Osteoblast (primary cell): ENCODE measurements at regions not wholly inside any gene's neighbourhood (a gene's known extent, or its start where the extent isn't known, plus 50 kb on each side); places are given as distances from the start of the nearest gene placed in this dataset.

ENCODE experiments used
- DNase-seq: peaks from one replicate; pipeline ENCODE4 v3.0.0; 2011; ENCODE audit warnings: low spot score, mixed read lengths; ENCODE audit not compliant: insufficient read length; ENCODE audit errors: missing footprints
- H2AFZ ChIP-seq: 2 replicates; pipeline ENCODE4 v1.6.0; 2011; ENCODE audit warnings: mild to moderate bottlenecking, low read length
- H3K27ac ChIP-seq: 2 replicates; pipeline ENCODE4 v1.5.1; 2011; ENCODE audit warnings: mild to moderate bottlenecking, low read depth, low read length, moderate library complexity
- H3K27me3 ChIP-seq: 2 replicates; pipeline ENCODE4 v1.6.0; 2012; ENCODE audit warnings: mild to moderate bottlenecking, control low read depth, inconsistent platforms, low read length, moderate library complexity; ENCODE audit not compliant: insufficient read depth
- H3K36me3 ChIP-seq: 2 replicates; pipeline ENCODE4 v1.5.1; 2011; ENCODE audit warnings: mild to moderate bottlenecking, low read length, control low read depth, moderate library complexity; ENCODE audit not compliant: insufficient read depth
- H3K4me1 ChIP-seq: 2 replicates; pipeline ENCODE4 v1.5.1; 2011; ENCODE audit warnings: mild to moderate bottlenecking, low read length, control low read depth, moderate library complexity; ENCODE audit not compliant: insufficient read depth
- H3K4me2 ChIP-seq: 2 replicates; pipeline ENCODE4 v1.6.0; 2011; ENCODE audit warnings: mild to moderate bottlenecking, low read length; ENCODE audit not compliant: insufficient read depth
- H3K4me3 ChIP-seq: fragments of 200-600 bp; sonication (generic); 3 replicates; pipeline ENCODE4 v1.5.1; 2012; ENCODE audit warnings: mild to moderate bottlenecking, low read length, inconsistent platforms; ENCODE audit not compliant: insufficient read depth
- H3K79me2 ChIP-seq: 2 replicates; pipeline ENCODE4 v1.6.0; 2012; ENCODE audit warnings: mild to moderate bottlenecking, low read length, control low read depth, inconsistent platforms; ENCODE audit not compliant: insufficient read depth
- H3K9me3 ChIP-seq: 2 replicates; pipeline ENCODE4 v1.5.1; 2011; ENCODE audit warnings: low read depth, low read length, control low read depth
- H4K20me1 ChIP-seq: 2 replicates; pipeline ENCODE4 v1.6.0; 2012; ENCODE audit warnings: mild to moderate bottlenecking, low read length, control low read depth; ENCODE audit not compliant: insufficient read depth
- TF ChIP-seq, protein P1 (sequence below): IDR thresholded peaks from 2 replicates; pipeline ENCODE4 v1.5.1; 2011; ENCODE audit warnings: mild to moderate bottlenecking, low read depth, low read length, moderate library complexity; ENCODE audit errors: extremely low read depth

DNA sequence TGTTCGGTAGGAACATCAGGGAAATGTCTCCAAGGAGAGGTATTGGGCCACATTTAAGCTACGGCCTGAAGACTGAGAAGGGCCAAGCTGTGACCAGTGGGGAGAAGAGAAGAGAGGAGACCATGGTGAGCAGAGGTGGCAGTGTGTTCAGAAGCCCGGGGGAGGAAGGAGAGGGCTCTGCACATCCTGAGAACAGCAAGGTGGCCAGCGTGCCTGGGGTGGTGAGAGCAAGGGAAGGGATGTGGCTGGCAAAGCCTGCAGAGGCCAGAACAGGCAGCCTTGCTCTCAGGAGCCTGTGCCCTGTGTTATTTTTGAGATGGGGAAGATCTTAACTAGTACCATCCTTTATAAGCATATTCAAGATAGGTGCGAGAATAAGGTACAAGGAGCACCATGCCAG, 933.5 kb upstream of the EEF2KMT start:
- Histone ChIP-seq H3K36me3 (no peaks in the 10 kb centered on the region), H3K4me1 (no peaks in the 10 kb centered on the region), H3K27me3 (no peaks in the 10 kb centered on the region), H3K79me2 (no peaks in the 10 kb centered on the region), H3K4me2 (no peak overlapping the region), H2AFZ (no peak overlapping the region), H3K9me3 (no peaks in the 10 kb centered on the region), H4K20me1 (no peaks in the 10 kb centered on the region), H3K27ac (no peak overlapping the region), H3K4me3 (no peak overlapping the region)
- TF ChIP-seq, protein P1, sequence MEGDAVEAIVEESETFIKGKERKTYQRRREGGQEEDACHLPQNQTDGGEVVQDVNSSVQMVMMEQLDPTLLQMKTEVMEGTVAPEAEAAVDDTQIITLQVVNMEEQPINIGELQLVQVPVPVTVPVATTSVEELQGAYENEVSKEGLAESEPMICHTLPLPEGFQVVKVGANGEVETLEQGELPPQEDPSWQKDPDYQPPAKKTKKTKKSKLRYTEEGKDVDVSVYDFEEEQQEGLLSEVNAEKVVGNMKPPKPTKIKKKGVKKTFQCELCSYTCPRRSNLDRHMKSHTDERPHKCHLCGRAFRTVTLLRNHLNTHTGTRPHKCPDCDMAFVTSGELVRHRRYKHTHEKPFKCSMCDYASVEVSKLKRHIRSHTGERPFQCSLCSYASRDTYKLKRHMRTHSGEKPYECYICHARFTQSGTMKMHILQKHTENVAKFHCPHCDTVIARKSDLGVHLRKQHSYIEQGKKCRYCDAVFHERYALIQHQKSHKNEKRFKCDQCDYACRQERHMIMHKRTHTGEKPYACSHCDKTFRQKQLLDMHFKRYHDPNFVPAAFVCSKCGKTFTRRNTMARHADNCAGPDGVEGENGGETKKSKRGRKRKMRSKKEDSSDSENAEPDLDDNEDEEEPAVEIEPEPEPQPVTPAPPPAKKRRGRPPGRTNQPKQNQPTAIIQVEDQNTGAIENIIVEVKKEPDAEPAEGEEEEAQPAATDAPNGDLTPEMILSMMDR: no peak
- no peak for DNase-seq

DNA sequence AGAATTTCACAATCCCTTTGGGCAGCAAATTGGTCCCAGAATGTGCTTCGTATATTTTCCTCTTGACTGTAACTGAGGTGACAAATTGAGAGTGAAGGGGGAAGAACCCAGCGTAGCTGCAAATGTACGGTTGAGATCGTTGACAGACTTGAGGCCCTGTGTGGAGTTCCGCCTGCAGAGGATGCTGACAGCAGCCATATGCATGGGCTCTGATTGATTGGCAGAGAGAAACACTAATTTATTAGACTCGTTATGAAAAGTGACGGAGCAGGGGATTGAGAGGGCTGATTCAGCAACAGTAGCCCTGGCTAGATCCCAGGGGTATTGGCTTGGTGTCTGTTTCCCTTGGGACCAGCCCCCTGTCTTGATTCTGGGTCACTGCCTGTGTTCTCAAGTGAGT, 930.1 kb upstream of the EEF2KMT start:
- Histone ChIP-seq H3K27me3 (no peaks in the 10 kb centered on the region), H2AFZ (no peak overlapping the region), H3K4me1 (no peaks in the 10 kb centered on the region), H3K27ac (no peak overlapping the region), H3K4me2 (no peak overlapping the region), H3K9me3 (no peaks in the 10 kb centered on the region), H4K20me1 (no peaks in the 10 kb centered on the region), H3K36me3 (no peaks in the 10 kb centered on the region), H3K4me3 (no peak overlapping the region), H3K79me2 (no peaks in the 10 kb centered on the region)
- TF ChIP-seq, protein P1: no peak
- DNase-seq: no peak

DNA sequence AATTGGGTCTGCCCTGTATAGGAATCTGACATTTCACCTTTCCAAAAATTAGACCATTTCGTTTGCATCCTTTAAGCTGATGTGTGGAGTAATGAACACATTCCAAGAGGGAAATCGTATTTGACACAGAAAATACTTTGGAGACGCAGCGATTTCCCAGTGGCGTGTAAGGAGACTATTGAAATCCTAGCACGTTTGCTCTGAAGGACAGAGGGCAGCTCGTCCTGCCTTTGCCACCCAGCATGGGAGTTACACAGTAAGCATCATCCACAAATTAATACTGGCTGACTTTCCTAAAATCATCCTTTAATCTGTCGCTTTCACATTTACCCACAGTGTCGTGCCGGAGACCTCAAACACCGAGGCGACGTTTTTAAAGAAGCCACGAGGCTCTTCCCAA, 925.9 kb upstream of the EEF2KMT start:
- Histone ChIP-seq H3K27ac (no peak overlapping the region), H3K4me3 (no peak overlapping the region), H3K4me2 (no peak overlapping the region), H3K36me3 (no peaks in the 10 kb centered on the region), H3K4me1 (no peaks in the 10 kb centered on the region), H3K79me2 (no peaks in the 10 kb centered on the region), H2AFZ (no peak overlapping the region), H3K9me3 (no peaks in the 10 kb centered on the region), H4K20me1 (no peaks in the 10 kb centered on the region), H3K27me3 (no peaks in the 10 kb centered on the region)
- no peak for DNase-seq
- TF ChIP-seq, protein P1: no peak

DNA sequence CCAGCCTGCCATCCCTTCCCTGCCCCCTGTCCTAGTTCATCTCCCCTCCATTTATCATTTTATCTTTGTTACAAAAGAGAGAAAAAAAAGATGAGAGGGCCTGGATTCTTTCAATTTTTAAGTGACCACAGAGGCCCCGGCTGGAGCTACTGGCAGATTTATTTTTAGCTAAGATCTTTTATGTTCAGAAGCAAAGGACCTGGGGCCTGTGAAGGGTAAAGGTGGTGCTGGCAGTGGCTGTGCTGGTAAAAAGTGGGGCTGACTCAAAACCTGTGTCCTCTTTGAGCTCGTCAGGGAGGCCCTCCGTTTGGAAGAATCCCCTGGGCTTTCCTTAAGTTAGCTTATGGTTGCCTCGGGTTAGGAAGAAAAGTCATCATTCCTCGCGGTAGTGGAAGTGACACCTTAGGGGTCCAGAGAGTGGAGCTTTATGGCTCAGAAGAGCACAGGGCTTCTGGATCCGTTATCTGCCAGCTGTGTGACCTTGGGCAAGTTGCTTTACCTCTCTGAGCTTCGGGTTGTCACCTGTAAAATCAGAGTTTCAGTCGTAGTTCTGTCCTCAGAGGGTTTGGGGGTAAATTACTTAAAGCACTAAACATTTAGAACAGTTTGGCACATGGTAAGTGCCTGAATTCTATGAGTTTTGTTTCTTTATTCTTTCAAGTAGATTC, 923.8 kb upstream of the EEF2KMT start:
- Histone ChIP-seq H3K4me1 (no peaks in the 10 kb centered on the region), H3K36me3 (no peaks in the 10 kb centered on the region), H2AFZ (no peak overlapping the region), H3K27me3 (no peaks in the 10 kb centered on the region), H3K4me2 (no peak overlapping the region), H3K79me2 (no peaks in the 10 kb centered on the region), H3K4me3 (no peak overlapping the region), H4K20me1 (no peaks in the 10 kb centered on the region), H3K27ac (no peak overlapping the region), H3K9me3 (no peaks in the 10 kb centered on the region)
- TF ChIP-seq, protein P1: no peak
- no peak for DNase-seq
